ENCODE measurements at regions not wholly inside any gene's neighbourhood (a gene's known extent, or its start where the extent isn't known, plus 50 kb on each side); places are given as distances from the start of the nearest gene placed in this dataset.

GRCh38 chr11:97349201-97349600, 959.4 kb downstream of the JRKL start:
- no peak for DNase-seq

- DNase-seq: no peak
Measured at GRCh38 chr11:97351939-97352338, 962.1 kb downstream of the JRKL start.

GRCh38 chr11:97354026-97354425, 964.2 kb downstream of the JRKL start:
- DNase-seq: no peak

GRCh38 chr11:97354576-97354975, 964.8 kb downstream of the JRKL start:
- DNase-seq: no peak

GRCh38 chr11:97355230-97355629, 965.4 kb downstream of the JRKL start:
- DNase-seq: no peak

- DNase-seq: no peak
Measured at GRCh38 chr11:97356144-97356543, 966.3 kb downstream of the JRKL start.

GRCh38 chr11:97359016-97359415, 969.2 kb downstream of the JRKL start:
- DNase-seq: no peak

GRCh38 chr11:97361812-97362378, 972.1 kb downstream of the JRKL start:
- no peak for DNase-seq

GRCh38 chr11:97363331-97363730, 973.5 kb downstream of the JRKL start:
- DNase-seq: no peak

- no peak for DNase-seq
Measured at GRCh38 chr11:97364047-97364446, 974.2 kb downstream of the JRKL start.

- DNase-seq: no peak
Measured at GRCh38 chr11:97367406-97368083, 977.7 kb downstream of the JRKL start.

- no peak for DNase-seq
Measured at GRCh38 chr11:97389270-97389669, 999.5 kb downstream of the JRKL start.

GRCh38 chr11:97398246-97398645, 1008.4 kb downstream of the JRKL start:
- DNase-seq: no peak

GRCh38 chr11:97409141-97409540, 1019.3 kb downstream of the JRKL start:
- no peak for DNase-seq

- DNase-seq: no peak
Measured at GRCh38 chr11:97414801-97415200, 1025.0 kb downstream of the JRKL start.

- no peak for DNase-seq
Measured at GRCh38 chr11:97419729-97420128, 1029.9 kb downstream of the JRKL start.

- no peak for DNase-seq
Measured at GRCh38 chr11:97428247-97428790, 1038.5 kb downstream of the JRKL start.

GRCh38 chr11:97430877-97431276, 1041.1 kb downstream of the JRKL start:
- DNase-seq: no peak

GRCh38 chr11:97432926-97433325, 1043.1 kb downstream of the JRKL start:
- DNase-seq: no peak

- DNase-seq: no peak
Measured at GRCh38 chr11:97445561-97445960, 1055.7 kb downstream of the JRKL start.

GRCh38 chr11:97451441-97451840, 1061.6 kb downstream of the JRKL start:
- no peak for DNase-seq

- no peak for DNase-seq
Measured at GRCh38 chr11:97454988-97455387, 1065.2 kb downstream of the JRKL start.

GRCh38 chr11:97460091-97460490, 1070.3 kb downstream of the JRKL start:
- DNase-seq: no peak

GRCh38 chr11:97461044-97461880, 1071.4 kb downstream of the JRKL start:
- no peak for DNase-seq
